CD4-positive, alpha-beta T cell (primary cell): ENCODE measurements at regions not wholly inside any gene's neighbourhood (a gene's known extent, or its start where the extent isn't known, plus 50 kb on each side); places are given as distances from the start of the nearest gene placed in this dataset.

Experiments
- ATAC-seq: fragments of 200-7000 bp; cut with Tn5 transposase; one replicate; pipeline ENCODE4 v1.10.0; 2022; ENCODE audit warnings: mild to moderate bottlenecking; ENCODE audit not compliant: poor library complexity
- CTCF ChIA-PET: fragments of 350-600 bp; sonication (Branson Sonifier 250); formaldehyde crosslinking; loops from one replicate; lab custom pipeline; 2021; ENCODE audit warnings: antibody characterized with exemption, inconsistent platforms; lab: Charles Lee
- POLR2A ChIA-PET: fragments of 350-600 bp; sonication (Branson Sonifier 250); formaldehyde crosslinking; loops from one replicate; lab custom pipeline; 2021; ENCODE audit warnings: antibody characterized with exemption, inconsistent platforms; lab: Charles Lee
- DNase-seq, 14 experiments: peaks; one replicate each; pipeline ENCODE4 v3.0.0-alpha.2; 2013 to 2020; ENCODE audit warnings: mixed read lengths in 2 of 14
- H3K27ac ChIP-seq, 2 donors: one replicate each; pipeline versions ENCODE4 v1.5.1 to v1.7.0; 2013; ENCODE audit warnings: low read length in 2 of 2, low read depth in 1 of 2, mild to moderate bottlenecking in 1 of 2
- H3K27me3 ChIP-seq, 2 experiments: 1 replicate in 1 of 2; 2 replicates in 1 of 2; pipeline versions ENCODE4 v1.6.1 to v1.7.0; 2013; ENCODE audit warnings: low read length in 2 of 2, control low read depth in 1 of 2, mild to moderate bottlenecking in 1 of 2, moderate library complexity in 1 of 2; ENCODE audit not compliant: insufficient read depth in 2 of 2, control insufficient read depth in 1 of 2
- H3K36me3 ChIP-seq: one replicate; pipeline ENCODE4 v1.6.1; 2013; ENCODE audit warnings: low read length, control low read depth; ENCODE audit not compliant: insufficient read depth
- H3K4me1 ChIP-seq: one replicate; pipeline ENCODE4 v1.6.1; 2013; ENCODE audit warnings: low read length, control low read depth; ENCODE audit not compliant: insufficient read depth
- H3K4me3 ChIP-seq: one replicate; pipeline ENCODE4 v1.5.1; 2013; ENCODE audit warnings: mild to moderate bottlenecking, low read length, moderate library complexity
- H3K9me3 ChIP-seq, 2 experiments: 1 replicate in 1 of 2; 2 replicates in 1 of 2; pipeline versions ENCODE4 v1.6.1 to v1.7.0; 2013; ENCODE audit warnings: low read length in 2 of 2, mild to moderate bottlenecking in 2 of 2, control low read depth in 1 of 2, moderate library complexity in 1 of 2; ENCODE audit not compliant: control insufficient read depth in 1 of 2, insufficient read depth in 1 of 2
- H3K27ac Mint-ChIP-seq: one replicate; pipeline ENCODE4 v1.8.0; 2020; ENCODE audit warnings: mixed read lengths
- H3K27me3 Mint-ChIP-seq: one replicate; pipeline ENCODE4 v1.8.0; 2021; ENCODE audit warnings: mixed read lengths
- H3K36me3 Mint-ChIP-seq: one replicate; pipeline ENCODE4 v1.8.0; 2021; ENCODE audit warnings: low read depth, mixed read lengths
- H3K4me1 Mint-ChIP-seq: one replicate; pipeline ENCODE4 v1.8.0; 2021; ENCODE audit warnings: low read depth, mixed read lengths
- H3K4me3 Mint-ChIP-seq: one replicate; pipeline ENCODE4 v1.8.0; 2020; ENCODE audit warnings: mild to moderate bottlenecking, mixed read lengths
- H3K9me3 Mint-ChIP-seq: one replicate; pipeline ENCODE4 v1.8.0; 2020; ENCODE audit warnings: mixed read lengths
- intact Hi-C, 2 experiments: fragments of 100-400 bp; cut with DNase I in 1 of 2; cut with micrococcal nuclease in 1 of 2; formaldehyde crosslinking; loops; one replicate each; pipeline versions ENCODE4 v1.15.1 to v1.9.0; 2023 to 2025; cut with DNase I, micrococcal nuclease
- TF ChIP-seq, protein P1 (sequence below): fragments of 200-600 bp; IDR thresholded peaks from one replicate; pipeline ENCODE4 v1.8.0; 2022; ENCODE audit warnings: antibody characterized with exemption, mild to moderate bottlenecking

DNA sequence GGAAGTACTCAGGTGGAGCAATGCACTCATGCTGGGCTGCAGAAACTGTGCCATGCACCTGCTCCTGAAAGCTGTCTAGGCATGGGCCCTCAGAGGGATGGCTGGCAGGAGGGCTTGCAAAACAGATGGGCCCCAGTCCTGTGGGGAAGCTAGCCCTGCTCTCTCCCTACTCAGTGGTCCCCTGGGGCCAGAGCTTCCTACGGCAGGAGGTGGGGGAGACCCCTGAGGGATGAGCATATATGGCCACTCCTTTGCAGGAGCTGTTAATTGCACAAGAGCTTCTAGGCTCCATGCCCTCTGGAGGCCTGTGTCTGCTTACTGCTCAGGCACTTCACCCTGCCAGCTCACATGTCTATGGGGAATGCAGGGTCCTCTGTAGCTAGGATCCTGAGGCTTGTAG lies 545.3 kb upstream of the PTPRD start:
- intact Hi-C loops, result no loop called here
- Histone ChIP-seq H3K27ac (no peak overlapping the region), H3K4me1 (no peaks in the 10 kb centered on the region), H3K9me3 (peaks cover 5% of the 10 kb centered on the region in 2 experiments), H3K36me3 (no peaks in the 10 kb centered on the region), H3K27me3 (no peaks in the 10 kb centered on the region), H3K4me3 (no peak overlapping the region)
- ChIA-PET CTCF (no interaction called here), POLR2A (no interaction called here)
- peaks cover 23% of the 10 kb centered on the region for H3K9me3 Mint-ChIP-seq
- H3K4me1 Mint-ChIP-seq, result no peaks in the 10 kb centered on the region
- TF ChIP-seq, protein P1, sequence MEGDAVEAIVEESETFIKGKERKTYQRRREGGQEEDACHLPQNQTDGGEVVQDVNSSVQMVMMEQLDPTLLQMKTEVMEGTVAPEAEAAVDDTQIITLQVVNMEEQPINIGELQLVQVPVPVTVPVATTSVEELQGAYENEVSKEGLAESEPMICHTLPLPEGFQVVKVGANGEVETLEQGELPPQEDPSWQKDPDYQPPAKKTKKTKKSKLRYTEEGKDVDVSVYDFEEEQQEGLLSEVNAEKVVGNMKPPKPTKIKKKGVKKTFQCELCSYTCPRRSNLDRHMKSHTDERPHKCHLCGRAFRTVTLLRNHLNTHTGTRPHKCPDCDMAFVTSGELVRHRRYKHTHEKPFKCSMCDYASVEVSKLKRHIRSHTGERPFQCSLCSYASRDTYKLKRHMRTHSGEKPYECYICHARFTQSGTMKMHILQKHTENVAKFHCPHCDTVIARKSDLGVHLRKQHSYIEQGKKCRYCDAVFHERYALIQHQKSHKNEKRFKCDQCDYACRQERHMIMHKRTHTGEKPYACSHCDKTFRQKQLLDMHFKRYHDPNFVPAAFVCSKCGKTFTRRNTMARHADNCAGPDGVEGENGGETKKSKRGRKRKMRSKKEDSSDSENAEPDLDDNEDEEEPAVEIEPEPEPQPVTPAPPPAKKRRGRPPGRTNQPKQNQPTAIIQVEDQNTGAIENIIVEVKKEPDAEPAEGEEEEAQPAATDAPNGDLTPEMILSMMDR, result no peak
- H3K27me3 Mint-ChIP-seq, result no peaks in the 10 kb centered on the region
- DNase-seq (no peak), ATAC-seq (no peak)
- no peak overlapping the region for H3K27ac Mint-ChIP-seq
- no peaks in the 10 kb centered on the region for H3K36me3 Mint-ChIP-seq
- no peak overlapping the region for H3K4me3 Mint-ChIP-seq

DNA sequence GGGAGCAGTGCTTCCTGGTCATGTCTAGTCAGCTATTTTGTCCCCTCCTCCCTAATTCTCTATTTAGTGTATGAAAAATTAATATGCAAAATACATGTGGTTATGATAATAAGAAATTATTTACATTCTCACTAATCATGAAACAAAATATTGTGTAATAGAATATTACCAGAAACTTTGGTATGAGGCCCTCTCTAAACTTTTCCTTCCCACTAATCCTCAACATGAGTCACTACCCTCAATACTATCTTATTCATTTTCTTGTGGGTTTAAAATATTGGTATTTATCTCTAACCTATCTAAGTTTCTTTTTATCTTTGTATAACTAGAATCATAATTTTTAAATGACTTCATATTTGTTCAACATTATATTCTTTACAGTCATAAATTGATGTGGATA lies 545.9 kb upstream of the PTPRD start:
- intact Hi-C loops, result no loop called here
- Mint-ChIP-seq H3K27me3 (no peaks in the 10 kb centered on the region), H3K36me3 (no peaks in the 10 kb centered on the region), H3K4me1 (no peaks in the 10 kb centered on the region), H3K27ac (no peak overlapping the region), H3K9me3 (peaks cover 21% of the 10 kb centered on the region), H3K4me3 (no peak overlapping the region)
- Histone ChIP-seq H3K27ac (no peak overlapping the region), H3K36me3 (no peaks in the 10 kb centered on the region), H3K9me3 (peaks cover 5% of the 10 kb centered on the region in 2 experiments), H3K4me1 (no peaks in the 10 kb centered on the region), H3K27me3 (no peaks in the 10 kb centered on the region), H3K4me3 (no peak overlapping the region)
- TF ChIP-seq, protein P1, result no peak
- POLR2A ChIA-PET, result no interaction called here
- no peak for ATAC-seq
- no peak for DNase-seq
- CTCF ChIA-PET, result no interaction called here

DNA sequence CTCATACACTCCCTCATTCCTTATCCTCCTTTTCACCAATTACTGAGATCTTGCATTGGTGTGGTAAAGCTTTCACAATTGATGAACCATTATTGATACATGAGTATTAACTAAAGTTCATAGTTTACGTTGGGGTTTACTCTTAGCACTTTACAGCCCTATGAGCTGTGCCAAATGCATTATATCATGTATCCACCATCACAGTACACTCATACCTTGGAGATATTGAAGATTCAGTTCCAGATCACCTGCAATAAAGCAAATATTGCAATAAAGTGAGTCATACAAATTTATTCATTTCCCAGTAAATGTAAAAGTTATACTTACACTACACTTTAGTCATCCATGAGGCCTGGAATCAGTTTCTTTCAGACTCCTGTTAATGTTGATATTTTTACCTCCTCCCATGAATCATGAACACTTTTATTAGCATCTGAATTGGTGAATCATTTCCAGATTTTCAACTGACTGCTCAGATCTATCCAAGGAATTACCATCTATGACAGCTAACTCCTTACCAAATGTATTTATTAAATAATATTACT lies 546.6 kb upstream of the PTPRD start:
- Mint-ChIP-seq H3K4me3 (no peak overlapping the region), H3K27ac (no peak overlapping the region), H3K4me1 (no peaks in the 10 kb centered on the region), H3K36me3 (no peaks in the 10 kb centered on the region), H3K9me3 (peaks cover 19% of the 10 kb centered on the region), H3K27me3 (no peaks in the 10 kb centered on the region)
- Histone ChIP-seq H3K4me1 (no peaks in the 10 kb centered on the region), H3K4me3 (no peak overlapping the region), H3K27ac (no peak overlapping the region), H3K36me3 (no peaks in the 10 kb centered on the region), H3K27me3 (no peaks in the 10 kb centered on the region), H3K9me3 (peaks cover 5% of the 10 kb centered on the region in 2 experiments)
- ATAC-seq (no peak), DNase-seq (no peak)
- POLR2A ChIA-PET, result no interaction called here
- intact Hi-C loops, result no loop called here
- TF ChIP-seq, protein P1, result no peak
- CTCF ChIA-PET, result no interaction called here
